ENCODE measurements at regions not wholly inside any gene's neighbourhood (a gene's known extent, or its start where the extent isn't known, plus 50 kb on each side); places are given as distances from the start of the nearest gene placed in this dataset.
"Not testable (repeated sequence)": the region's sequence is repeated elsewhere in the genome, so short reads cannot be mapped to it uniquely, and the experiment has no call there.

DNA sequence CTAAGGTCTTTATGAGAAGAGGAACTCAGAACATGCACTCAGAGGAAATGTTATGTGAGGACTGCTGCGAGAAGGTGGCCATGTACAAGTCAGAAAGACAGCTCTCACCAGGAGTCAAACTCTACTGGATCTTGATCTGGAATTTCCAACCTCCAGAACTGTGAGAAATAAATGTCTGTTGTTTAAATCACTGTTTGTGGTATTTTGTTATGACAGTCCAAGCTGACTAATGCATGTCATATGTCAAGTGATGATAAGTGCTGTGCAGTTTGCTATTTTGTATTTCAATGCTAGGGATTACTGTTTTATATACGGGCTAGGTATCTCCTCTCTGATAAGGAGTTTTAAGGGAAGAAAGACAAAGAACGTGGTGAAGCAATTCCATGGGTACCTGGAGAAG lies 162.3 kb downstream of the CPEB2 start:
- DNase-seq = no peak

DNA sequence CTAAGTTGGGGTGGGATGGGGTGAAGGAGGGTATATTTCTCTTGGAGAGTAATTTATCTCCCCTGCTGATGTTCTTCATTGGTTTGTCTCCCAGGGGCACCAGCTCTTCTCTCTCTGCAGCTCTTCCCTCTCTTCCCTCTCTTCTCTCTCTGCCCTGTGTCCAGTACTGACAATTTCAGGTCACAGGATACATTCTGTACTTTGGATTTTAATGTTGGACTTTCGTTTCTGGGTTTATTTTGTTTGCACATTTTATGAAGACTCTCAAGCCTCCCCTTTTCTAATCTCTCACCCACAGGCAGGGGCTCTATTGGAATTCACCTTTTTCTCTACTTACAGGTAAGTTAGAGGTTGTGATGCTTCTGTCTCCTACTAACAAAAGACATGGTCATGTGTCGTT lies 165.5 kb downstream of the CPEB2 start:
- no peak for DNase-seq

DNA sequence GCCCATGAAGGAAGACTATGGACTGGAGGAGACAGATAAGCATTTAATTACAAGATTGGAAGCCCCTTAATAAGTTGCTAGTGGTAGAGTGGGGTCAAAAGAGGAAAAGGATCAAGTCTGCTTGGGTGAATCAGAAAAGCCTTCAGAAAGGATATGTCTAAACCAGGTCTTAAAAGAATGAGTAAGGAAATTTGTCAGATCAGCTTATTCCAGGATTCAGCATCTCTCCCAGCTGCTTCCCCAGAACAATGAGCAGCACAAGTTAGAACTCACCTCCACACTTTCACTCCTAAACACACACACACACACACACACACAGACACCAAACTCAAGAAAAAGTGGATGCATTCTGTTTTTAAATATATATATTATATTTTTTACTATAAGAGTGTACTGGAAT lies 166.5 kb downstream of the CPEB2 start:
- DNase-seq = no peak

DNA sequence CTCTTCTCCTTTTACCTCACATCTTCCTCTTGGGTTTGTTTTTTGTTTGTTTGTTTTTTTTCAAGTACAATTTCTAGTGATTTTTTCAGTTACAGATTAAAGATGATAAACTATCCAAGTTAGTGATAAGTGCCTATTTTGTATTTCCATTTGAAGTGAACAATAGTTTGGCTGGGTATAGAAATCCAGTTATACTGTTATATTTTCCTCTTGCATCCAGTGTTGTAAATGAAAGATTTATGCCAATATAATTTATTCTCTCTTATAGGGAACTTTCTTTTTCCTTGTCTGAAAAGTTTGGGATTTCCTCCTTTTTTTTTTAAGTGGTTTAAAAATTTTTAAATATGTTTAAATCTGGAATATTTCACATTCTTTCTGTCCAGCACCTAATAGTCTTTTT lies 169.4 kb downstream of the CPEB2 start:
- DNase-seq = no peak

- DNase-seq = no peak
Observed at GRCh38 chr4:15173251-15173650, 171.0 kb downstream of the CPEB2 start.

GRCh38 chr4:15174168-15174567 lies 171.9 kb downstream of the CPEB2 start:
- not testable (repeated sequence) for DNase-seq

DNA sequence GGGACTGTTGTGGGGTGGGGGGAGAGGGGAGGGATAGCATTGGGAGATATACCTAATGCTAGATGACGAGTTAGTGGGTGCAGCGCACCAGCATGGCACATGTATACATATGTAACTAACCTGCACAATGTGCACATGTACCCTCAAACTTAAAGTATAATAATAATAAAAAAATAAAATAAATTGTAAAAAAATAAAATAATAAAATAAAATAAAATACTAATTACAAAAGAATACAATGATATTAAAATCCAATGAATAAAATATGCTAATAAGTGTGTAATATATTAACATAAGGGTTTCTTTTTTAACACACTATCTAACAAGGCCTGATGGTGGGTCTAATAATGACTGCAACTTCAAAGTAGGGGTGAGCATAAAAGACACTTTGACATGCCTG lies 177.6 kb downstream of the CPEB2 start:
- not testable (repeated sequence) for DNase-seq

- DNase-seq = no peak
Observed at GRCh38 chr4:15182600-15183220, 180.4 kb downstream of the CPEB2 start.

DNA sequence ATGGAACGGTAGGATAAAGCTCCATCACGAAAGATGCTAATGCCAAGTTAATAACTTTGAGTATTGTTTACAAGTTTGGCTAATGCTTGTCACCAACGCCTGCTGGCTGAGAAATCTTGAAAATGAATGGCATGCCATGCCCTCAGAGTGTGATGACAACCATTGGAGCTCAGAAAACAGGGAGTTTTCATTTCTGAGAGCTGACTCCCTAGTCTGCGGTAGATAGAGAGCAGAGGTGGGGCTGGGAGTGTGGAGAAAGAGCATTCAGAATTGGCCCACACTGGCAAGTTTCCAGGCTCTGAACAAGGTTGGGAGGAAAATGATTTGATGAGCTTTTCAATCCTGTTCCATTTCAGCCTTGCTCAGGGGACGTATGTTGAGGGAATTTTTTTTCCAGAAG lies 183.9 kb downstream of the CPEB2 start:
- no peak for DNase-seq

- no peak for DNase-seq
Observed at GRCh38 chr4:15186806-15187205, 184.5 kb downstream of the CPEB2 start.

GRCh38 chr4:15188605-15189539 lies 186.6 kb downstream of the CPEB2 start:
- DNase-seq = no peak

DNA sequence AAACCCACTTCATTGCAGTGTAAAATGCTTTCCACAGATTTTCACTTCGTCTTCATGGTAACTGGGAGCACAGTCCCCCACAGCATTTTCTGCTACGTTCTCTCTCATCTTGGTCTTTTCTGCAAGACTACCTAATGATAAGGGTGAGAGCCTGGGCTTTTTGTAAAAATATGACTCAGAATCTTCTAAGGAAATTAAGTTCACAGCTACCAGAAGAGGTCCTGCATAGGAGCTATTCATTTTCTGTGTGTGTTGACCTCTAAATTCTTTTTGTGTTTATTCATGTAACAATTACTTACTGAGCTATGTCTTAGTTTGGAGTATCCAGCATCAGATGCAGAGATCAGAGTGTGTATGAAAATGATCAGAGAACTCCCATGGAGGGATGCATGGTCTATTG lies 192.2 kb downstream of the CPEB2 start:
- DNase-seq = no peak

- no peak for DNase-seq
Observed at GRCh38 chr4:15197005-15197404, 194.7 kb downstream of the CPEB2 start.

DNA sequence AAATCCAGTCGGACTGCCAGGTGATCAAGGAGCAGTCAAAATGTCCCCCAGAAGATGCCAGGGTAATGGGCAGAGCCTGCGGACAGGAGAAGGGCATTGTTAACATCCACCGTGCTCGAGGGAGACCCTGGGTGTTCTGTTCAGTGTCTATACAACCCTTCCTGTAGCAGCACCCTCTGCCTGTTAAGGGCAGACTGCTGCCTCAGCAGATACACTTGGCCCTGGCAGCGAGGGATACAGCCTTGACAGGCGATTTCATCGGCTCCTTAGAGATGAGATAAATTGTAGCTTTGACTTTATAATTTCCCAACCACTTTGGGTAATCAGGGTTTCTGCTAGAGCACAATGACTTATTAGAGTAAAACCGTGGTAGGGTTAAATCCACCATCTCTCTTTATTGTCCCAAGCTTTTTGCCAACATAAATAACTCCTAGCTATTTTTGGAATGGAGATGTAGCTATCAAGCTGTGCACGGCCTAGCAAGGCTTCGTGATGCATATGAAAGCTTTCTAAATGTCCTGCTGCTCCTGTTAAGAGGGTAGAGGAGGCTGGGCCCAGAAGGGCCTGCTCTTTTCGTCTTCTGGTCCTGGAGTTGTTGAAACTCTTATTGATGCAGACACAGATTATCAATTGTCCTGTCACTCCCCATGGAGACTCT lies 195.9 kb downstream of the CPEB2 start:
- no peak for DNase-seq

- no peak for DNase-seq
Observed at GRCh38 chr4:15201782-15202181, 199.5 kb downstream of the CPEB2 start.

DNA sequence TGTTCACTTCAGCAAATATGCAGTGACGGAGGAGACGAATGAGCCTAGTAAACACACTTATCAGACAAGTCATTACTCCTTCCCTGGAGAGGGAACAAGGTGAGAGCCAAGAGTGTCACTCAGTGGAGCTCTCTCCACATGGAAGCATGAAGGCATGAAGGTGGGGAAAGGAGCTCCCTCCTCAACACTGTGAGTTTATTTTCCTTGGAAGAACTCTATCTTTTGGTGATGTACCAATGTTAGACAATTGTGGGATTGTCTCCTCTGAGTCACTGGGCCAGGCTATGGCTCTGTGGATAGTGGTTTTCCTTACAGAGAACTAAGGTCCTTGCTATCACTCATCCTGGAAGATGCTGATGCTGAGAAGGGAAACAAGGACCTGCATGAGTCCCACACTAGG lies 200.2 kb downstream of the CPEB2 start:
- no peak for DNase-seq

- not testable (repeated sequence) for DNase-seq
Observed at GRCh38 chr4:15206526-15206925, 204.2 kb downstream of the CPEB2 start.

DNA sequence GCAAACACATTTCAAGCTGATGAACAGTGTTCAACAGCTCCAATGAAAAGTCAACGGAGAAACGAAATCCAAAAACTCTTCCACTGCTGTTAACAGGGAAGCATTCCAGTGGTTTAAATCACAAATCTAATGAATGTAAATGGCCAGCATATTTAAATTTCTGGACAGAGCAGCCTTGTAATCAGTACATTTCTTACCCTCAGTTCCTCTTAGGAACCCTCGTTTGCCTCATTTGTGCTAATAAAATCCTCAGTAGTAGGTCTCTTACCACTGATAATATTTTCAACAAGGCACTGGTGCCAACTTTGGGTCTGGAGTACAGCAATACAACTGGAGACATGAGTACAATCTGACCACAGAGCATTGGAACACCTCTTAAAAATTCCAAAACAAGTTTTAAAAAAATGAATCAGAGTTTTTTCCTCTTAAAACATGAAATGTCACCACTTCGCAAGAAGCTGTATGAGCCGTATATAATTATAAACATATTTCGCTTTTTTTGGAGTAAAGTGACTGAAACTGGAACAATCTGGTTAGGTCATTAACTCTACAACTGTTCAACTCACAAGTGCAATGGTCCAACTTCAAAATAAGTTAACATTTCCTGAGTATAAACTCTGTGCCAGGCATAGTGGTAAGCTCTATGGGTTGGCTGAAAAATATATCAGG lies 211.2 kb downstream of the CPEB2 start:
- no peak for DNase-seq

DNA sequence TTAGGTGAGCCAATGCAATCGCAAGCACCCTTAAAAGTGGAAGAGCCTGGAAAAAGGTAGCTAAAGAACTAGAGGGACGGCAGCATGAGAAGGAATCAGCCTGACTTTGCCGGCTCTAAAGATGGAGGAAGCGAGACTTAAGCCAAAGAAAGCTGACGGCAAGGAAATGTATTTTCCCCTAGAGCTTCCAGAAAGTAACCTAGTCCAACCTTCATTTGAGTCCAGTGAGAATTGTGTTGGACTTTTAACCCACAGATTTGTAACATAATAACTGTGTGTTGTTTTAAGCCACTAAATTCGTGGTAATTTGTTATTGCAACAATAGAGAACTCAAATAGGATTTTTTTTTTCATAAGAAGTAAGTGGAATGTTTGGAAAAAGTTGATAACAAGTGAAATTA lies 212.7 kb upstream of the C1QTNF7 start:
- no peak for DNase-seq

- no peak for DNase-seq
Observed at GRCh38 chr4:15226203-15226602, 201.6 kb upstream of the C1QTNF7 start.

GRCh38 chr4:15231265-15232091 lies 196.4 kb upstream of the C1QTNF7 start:
- peak; percentile 58 for DNase-seq
